ENCODE measurements at regions not wholly inside any gene's neighbourhood (a gene's known extent, or its start where the extent isn't known, plus 50 kb on each side); places are given as distances from the start of the nearest gene placed in this dataset.

GRCh38 chr12:131333136-131333535, 377.8 kb upstream of the SFSWAP start:
- Histone ChIP-seq H3K27ac (replicated peaks) (no peak overlapping the region), H3K27me3 (ENCODE audit: insufficient read depth, poor library complexity, severe bottlenecking) (no peaks in the 10 kb centered on the region), H3K4me3 (replicated peaks; ENCODE audit: insufficient read depth, low read length) (no peak overlapping the region)
- DNase-seq (ENCODE audit: low read depth in 1 of 2, low spot score in 1 of 2) = no peak
- TF ChIP-seq REST (IDR thresholded peaks at IDR 0.05; ENCODE audit: insufficient replicate concordance, low read depth) (no peak), POLR2AphosphoS5 (IDR thresholded peaks at IDR 0.05; ENCODE audit: low read depth) (no peak), SPI1 (IDR thresholded peaks at IDR 0.05; ENCODE audit: borderline replicate concordance, low read depth) (no peak), CTCF (IDR thresholded peaks at IDR 0.05; ENCODE audit: insufficient read depth, low read length) (no peak), GABPA (IDR thresholded peaks at IDR 0.05; ENCODE audit: low read depth) (no peak)

- no peak for DNase-seq (ENCODE audit: low read depth in 1 of 2, low spot score in 1 of 2)
- TF ChIP-seq POLR2AphosphoS5 (IDR thresholded peaks at IDR 0.05; ENCODE audit: low read depth) = no peak
- no peak for TF ChIP-seq GABPA (IDR thresholded peaks at IDR 0.05; ENCODE audit: low read depth)
- no peak for TF ChIP-seq REST (IDR thresholded peaks at IDR 0.05; ENCODE audit: insufficient replicate concordance, low read depth)
- TF ChIP-seq CTCF (IDR thresholded peaks at IDR 0.05; ENCODE audit: insufficient read depth, low read length) = no peak
- TF ChIP-seq SPI1 (IDR thresholded peaks at IDR 0.05; ENCODE audit: borderline replicate concordance, low read depth) = no peak
- Histone ChIP-seq H3K27ac (replicated peaks) (no peak overlapping the region), H3K4me3 (replicated peaks; ENCODE audit: insufficient read depth, low read length) (no peak overlapping the region), H3K27me3 (ENCODE audit: insufficient read depth, poor library complexity, severe bottlenecking) (no peaks in the 10 kb centered on the region)
These were observed 377.1 kb upstream of the SFSWAP start for GRCh38 chr12:131333621-131334440.

- DNase-seq (ENCODE audit: low read depth in 1 of 2, low spot score in 1 of 2) = no peak
- Histone ChIP-seq H3K27me3 (ENCODE audit: insufficient read depth, poor library complexity, severe bottlenecking) (no peaks in the 10 kb centered on the region), H3K4me3 (replicated peaks; ENCODE audit: insufficient read depth, low read length) (no peak overlapping the region), H3K27ac (replicated peaks) (no peak overlapping the region)
- TF ChIP-seq GABPA (IDR thresholded peaks at IDR 0.05; ENCODE audit: low read depth) (no peak), POLR2AphosphoS5 (IDR thresholded peaks at IDR 0.05; ENCODE audit: low read depth) (no peak), CTCF (IDR thresholded peaks at IDR 0.05; ENCODE audit: insufficient read depth, low read length) (no peak), SPI1 (IDR thresholded peaks at IDR 0.05; ENCODE audit: borderline replicate concordance, low read depth) (no peak), REST (IDR thresholded peaks at IDR 0.05; ENCODE audit: insufficient replicate concordance, low read depth) (no peak)
These were observed 376.1 kb upstream of the SFSWAP start for GRCh38 chr12:131334835-131335234.
